Nephron (organoid): ENCODE measurements at regions not wholly inside any gene's neighbourhood (a gene's known extent, or its start where the extent isn't known, plus 50 kb on each side); places are given as distances from the start of the nearest gene placed in this dataset.
A peak's percentile ranks its signal among the peaks of the same experiment; 100 is the strongest.
"Not testable (repeated sequence)": the region's sequence is repeated elsewhere in the genome, so short reads cannot be mapped to it uniquely, and the experiment has no call there.

Source experiments
- H3K27ac Mint-ChIP-seq, 3 experiments: 2 replicates each; pipeline ENCODE4 v1.8.0; 2020; ENCODE audit warnings: mixed read lengths in 3 of 3, mild to moderate bottlenecking in 2 of 3, moderate library complexity in 1 of 3
- H3K27me3 Mint-ChIP-seq: 2 replicates; pipeline ENCODE4 v1.8.0; 2021; ENCODE audit warnings: low read depth, mild to moderate bottlenecking, moderate library complexity, mixed read lengths
- H3K36me3 Mint-ChIP-seq: 2 replicates; pipeline ENCODE4 v1.8.0; 2020; ENCODE audit warnings: low read depth, mixed read lengths
- H3K4me1 Mint-ChIP-seq: 2 replicates; pipeline ENCODE4 v1.8.0; 2020; ENCODE audit warnings: mixed read lengths
- H3K4me3 Mint-ChIP-seq, 3 experiments: 2 replicates each; pipeline ENCODE4 v1.8.0; 2020; ENCODE audit warnings: mild to moderate bottlenecking in 3 of 3, mixed read lengths in 3 of 3, moderate library complexity in 2 of 3
- H3K9me3 Mint-ChIP-seq: 2 replicates; pipeline ENCODE4 v1.8.0; 2020; ENCODE audit warnings: mixed read lengths
- TF ChIP-seq, protein P1 (sequence below), 3 experiments: fragments of 200-600 bp; sonication (generic); IDR thresholded peaks; one replicate each; pipeline ENCODE4 v1.5.0; 2021; ENCODE audit warnings: antibody characterized with exemption in 3 of 3; ENCODE audit not compliant: unreplicated experiment in 3 of 3

DNA sequence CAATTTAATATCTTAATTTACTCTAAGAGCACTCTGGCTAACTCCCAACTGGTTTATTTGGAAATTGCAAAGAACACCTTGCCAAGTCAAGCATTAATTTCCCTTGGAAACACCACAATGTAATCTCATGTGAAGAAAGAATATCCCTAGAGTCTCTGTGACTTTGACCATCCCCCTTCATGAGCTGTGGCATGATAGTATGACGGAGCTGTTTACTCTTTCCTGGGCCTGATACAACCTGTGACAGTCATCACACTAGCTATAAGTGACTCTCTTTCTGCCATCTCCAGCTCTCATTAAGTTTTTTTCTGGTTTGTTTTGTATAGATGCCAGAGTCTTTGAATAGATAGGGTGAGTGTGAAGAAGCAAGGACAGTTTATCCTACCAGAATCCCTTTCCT is 470.3 kb upstream of the JARID2 start:
- TF ChIP-seq, protein P1, sequence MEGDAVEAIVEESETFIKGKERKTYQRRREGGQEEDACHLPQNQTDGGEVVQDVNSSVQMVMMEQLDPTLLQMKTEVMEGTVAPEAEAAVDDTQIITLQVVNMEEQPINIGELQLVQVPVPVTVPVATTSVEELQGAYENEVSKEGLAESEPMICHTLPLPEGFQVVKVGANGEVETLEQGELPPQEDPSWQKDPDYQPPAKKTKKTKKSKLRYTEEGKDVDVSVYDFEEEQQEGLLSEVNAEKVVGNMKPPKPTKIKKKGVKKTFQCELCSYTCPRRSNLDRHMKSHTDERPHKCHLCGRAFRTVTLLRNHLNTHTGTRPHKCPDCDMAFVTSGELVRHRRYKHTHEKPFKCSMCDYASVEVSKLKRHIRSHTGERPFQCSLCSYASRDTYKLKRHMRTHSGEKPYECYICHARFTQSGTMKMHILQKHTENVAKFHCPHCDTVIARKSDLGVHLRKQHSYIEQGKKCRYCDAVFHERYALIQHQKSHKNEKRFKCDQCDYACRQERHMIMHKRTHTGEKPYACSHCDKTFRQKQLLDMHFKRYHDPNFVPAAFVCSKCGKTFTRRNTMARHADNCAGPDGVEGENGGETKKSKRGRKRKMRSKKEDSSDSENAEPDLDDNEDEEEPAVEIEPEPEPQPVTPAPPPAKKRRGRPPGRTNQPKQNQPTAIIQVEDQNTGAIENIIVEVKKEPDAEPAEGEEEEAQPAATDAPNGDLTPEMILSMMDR (IDR thresholded peaks at IDR 0.05; ENCODE audit: unreplicated experiment in 3 of 3), result no peak
- Mint-ChIP-seq H3K27me3 (peaks cover 11% of the 10 kb centered on the region), H3K4me1 (peaks cover 20% of the 10 kb centered on the region), H3K27ac (no peak overlapping the region), H3K9me3 (peaks cover 19% of the 10 kb centered on the region), H3K4me3 (no peak overlapping the region), H3K36me3 (no peaks in the 10 kb centered on the region)

DNA sequence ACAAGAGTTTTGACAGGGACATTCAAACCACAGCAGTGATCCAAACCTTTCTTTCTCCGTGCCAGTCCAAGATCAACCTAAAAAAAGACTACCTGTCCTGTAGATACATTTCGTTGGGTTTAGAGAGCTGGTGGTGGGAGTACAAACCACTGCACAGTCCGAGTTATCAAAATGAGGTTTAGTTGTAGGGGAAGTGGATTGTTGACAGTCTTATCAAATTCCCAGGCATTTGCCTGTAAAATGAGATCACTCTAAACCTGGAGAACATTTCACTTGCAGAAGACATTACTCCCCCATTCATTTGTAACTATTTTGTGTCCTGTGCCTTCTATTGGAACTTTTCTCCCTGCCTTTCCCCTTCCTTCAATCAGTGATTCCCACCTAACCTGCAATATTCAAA is 469.6 kb upstream of the JARID2 start:
- Mint-ChIP-seq H3K9me3 (peaks cover 18% of the 10 kb centered on the region), H3K27ac (no peak overlapping the region), H3K4me3 (no peak overlapping the region), H3K4me1 (peaks cover 12% of the 10 kb centered on the region), H3K27me3 (peaks cover 10% of the 10 kb centered on the region), H3K36me3 (no peaks in the 10 kb centered on the region)
- TF ChIP-seq, protein P1 (IDR thresholded peaks at IDR 0.05; ENCODE audit: unreplicated experiment in 3 of 3), result no peak

DNA sequence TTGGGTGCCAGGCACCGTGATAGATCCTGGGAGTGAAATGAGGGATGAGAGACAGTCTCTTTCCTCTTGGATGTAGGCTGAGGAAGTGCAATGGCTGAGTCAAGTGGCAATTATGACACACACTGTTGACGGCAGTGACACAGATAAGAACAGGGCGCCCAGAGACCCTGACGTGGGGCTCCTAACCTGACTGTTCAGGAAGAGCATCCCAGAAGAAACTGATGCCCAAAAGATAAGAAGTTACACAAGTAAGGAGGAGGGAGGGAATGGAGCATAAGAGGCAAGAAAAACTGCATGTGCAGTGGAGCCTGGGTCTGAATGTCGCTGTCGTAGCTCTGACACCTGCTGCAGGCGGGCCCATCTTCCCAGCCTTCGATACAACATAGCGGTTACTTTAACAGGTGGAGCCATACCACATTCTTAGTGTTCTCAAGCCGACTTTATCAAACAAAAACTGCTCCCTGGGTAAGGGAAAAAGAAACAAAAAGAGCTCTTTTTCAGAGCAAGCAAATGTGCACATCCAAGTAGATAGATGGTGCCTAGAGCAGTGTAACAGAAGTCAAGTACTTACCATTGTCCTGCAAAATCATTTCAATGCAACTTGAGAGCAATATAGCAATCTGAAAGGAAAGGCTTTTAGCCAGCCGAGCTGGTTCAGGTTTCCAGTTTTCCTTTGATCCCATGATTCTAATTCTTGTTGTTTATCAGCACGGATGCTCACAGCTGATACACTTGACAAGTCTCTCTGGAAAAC is 463.9 kb upstream of the JARID2 start:
- TF ChIP-seq, protein P1 (IDR thresholded peaks at IDR 0.05; ENCODE audit: unreplicated experiment in 3 of 3), result no peak
- peaks cover 6% of the 10 kb centered on the region for H3K9me3 Mint-ChIP-seq
- H3K36me3 Mint-ChIP-seq, result no peaks in the 10 kb centered on the region
- peaks cover 25% of the 10 kb centered on the region for H3K27me3 Mint-ChIP-seq
- no peak overlapping the region for H3K4me3 Mint-ChIP-seq
- peaks cover 10% of the 10 kb centered on the region for H3K4me1 Mint-ChIP-seq
- no peak overlapping the region for H3K27ac Mint-ChIP-seq

DNA sequence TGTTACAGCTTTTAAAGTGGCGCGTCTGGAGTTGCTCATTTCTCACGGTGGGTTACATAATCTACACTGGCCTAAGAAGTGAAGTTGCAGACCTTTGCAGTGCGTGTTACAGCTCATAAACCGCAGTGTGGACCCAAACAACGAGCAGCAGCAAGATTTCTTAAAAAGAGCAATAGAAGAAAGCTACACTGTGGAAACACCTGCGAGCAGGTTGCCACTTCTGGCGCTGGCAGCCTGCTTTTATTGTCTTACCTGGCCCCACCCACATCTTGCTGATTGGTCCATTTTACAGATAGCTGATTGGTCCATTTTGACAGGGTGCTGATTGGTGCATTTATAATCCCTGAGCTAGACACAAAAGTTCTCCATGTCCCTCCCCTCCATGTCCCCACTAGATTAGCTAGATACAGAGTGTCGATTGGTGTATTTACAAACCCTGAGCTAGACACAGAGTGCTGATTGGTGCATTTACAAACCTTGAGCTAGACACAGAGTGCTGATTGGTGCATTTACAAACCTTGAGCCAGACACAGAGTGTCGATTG is 462.9 kb upstream of the JARID2 start:
- not testable (repeated sequence) for H3K4me1 Mint-ChIP-seq, H3K9me3 Mint-ChIP-seq, H3K4me3 Mint-ChIP-seq, H3K36me3 Mint-ChIP-seq
- Mint-ChIP-seq H3K27ac (peak overlapping the region in 1 of 3 experiments; percentile 37), H3K27me3 (peaks cover 23% of the 10 kb centered on the region)

DNA sequence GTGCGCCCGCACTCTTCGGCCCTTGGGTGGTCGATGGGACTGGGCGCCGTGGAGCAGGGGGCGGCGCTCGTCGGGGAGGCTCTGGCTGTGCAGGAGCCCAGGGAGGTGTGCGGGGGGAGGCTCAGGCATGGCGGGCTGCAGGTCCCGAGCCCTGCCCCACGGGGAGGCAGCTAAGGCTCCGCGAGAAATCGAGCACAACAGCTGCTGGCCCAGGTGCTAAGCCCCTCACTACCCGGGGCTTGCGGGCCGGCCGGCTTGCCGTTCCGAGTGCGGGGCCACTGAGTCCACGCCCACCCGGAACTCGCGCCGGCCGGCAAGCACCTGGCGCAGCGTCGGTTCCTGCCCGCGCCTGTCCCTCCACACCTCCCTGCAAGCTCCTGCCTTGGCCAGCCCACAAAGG is 462.3 kb upstream of the JARID2 start:
- Mint-ChIP-seq H3K27ac (no peak overlapping the region), H3K27me3 (peaks cover 23% of the 10 kb centered on the region), H3K9me3 (peaks cover 4% of the 10 kb centered on the region), H3K4me3 (no peak overlapping the region), H3K36me3 (no peaks in the 10 kb centered on the region), H3K4me1 (peaks cover 4% of the 10 kb centered on the region)
- TF ChIP-seq, protein P1 (IDR thresholded peaks at IDR 0.05; ENCODE audit: unreplicated experiment in 3 of 3), result no peak

DNA sequence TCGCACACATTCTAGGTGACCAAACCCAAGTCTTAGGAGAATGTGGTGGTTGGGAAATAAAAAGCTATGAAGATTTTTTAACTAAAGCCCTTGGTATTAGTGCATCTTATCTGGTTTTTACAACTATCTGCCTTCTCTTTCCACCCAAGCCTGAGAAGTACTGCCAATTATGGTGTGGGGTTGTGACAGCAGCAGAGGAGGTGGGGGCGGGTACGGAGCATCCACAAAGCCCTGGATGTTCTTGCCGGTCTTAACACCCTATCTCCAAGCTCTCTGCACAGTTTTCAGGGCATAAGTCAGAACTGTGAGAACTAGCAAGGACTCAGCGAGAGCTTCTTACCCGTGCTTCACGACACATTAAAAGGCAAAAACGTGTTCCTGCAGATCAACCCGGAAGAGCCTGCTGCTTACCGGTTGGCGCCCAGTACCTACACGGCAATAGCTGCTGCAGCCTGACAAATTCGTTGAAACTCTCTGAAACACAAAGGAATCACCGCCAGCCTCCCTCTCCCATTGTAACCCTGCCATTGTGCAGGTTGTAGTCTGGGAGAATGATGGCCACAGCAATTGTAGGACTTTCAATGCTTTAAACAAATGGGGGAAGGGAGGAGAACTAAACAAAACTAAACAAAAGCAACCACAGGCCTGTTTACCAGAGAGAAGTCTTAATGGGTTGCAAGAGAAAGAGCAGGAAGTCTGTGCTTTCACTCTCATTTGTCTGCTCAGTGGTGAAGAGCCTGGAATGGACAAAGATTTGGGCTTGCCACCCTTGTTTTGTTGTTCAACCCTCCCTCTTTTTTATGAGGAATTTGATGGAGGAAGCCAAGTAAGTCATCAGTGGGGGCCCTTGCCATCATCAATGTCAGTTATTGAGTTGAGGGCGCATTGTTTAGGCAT is 461.0 kb upstream of the JARID2 start:
- TF ChIP-seq, protein P1 (IDR thresholded peaks at IDR 0.05; ENCODE audit: unreplicated experiment in 3 of 3), result no peak
- H3K4me3 Mint-ChIP-seq, result no peak overlapping the region
- peaks cover 19% of the 10 kb centered on the region for H3K27me3 Mint-ChIP-seq
- peak overlapping the region in 1 of 3 experiments; percentile 46 for H3K27ac Mint-ChIP-seq
- H3K4me1 Mint-ChIP-seq, result peaks cover 4% of the 10 kb centered on the region
- H3K36me3 Mint-ChIP-seq, result no peaks in the 10 kb centered on the region
- H3K9me3 Mint-ChIP-seq, result peaks cover 4% of the 10 kb centered on the region
